HCT116 (cell line): ENCODE measurements at regions not wholly inside any gene's neighbourhood (a gene's known extent, or its start where the extent isn't known, plus 50 kb on each side); places are given as distances from the start of the nearest gene placed in this dataset.

Experiments
- ATAC-seq: fragments of 200-7000 bp; cut with Tn5 transposase; 2 replicates; pipeline ENCODE4 v1.9.1; 2020; ENCODE audit warnings: mild to moderate bottlenecking, moderate library complexity
- BruUV-seq: library from RNA; stranded (reverse); fragments of 400-500 nt; replicated peaks from 2 replicates; lab custom pipeline; 2021; lab: Mats Ljungman, UMichigan
- CTCF ChIA-PET: fragments of 300-600 bp; sonication (Branson Sonifier 250); formaldehyde crosslinking; loops from one replicate; lab custom pipeline; 2021; ENCODE audit warnings: antibody characterized with exemption; lab: Charles Lee
- POLR2A ChIA-PET: fragments of 300-600, 350-600 bp; sonication (Branson Sonifier 250); formaldehyde crosslinking; loops from one replicate; lab custom pipeline; 2021; ENCODE audit warnings: antibody characterized with exemption; lab: Charles Lee
- RAD21 ChIA-PET, 2 experiments: fragments of 300-600 bp; sonication (Branson Sonifier 250); formaldehyde crosslinking; loops; one replicate each; lab custom pipeline; 2023; ENCODE audit warnings: low total read pairs in 2 of 2; ENCODE audit not compliant: uncharacterized antibody in 2 of 2, unreplicated experiment in 2 of 2, low non-redundant PET in 1 of 2; lab: Charles Lee
- DNase-seq: peaks from one replicate; pipeline ENCODE4 v3.0.0-alpha.2; 2010; ENCODE audit warnings: low read depth, low spot score
- H2AFZ ChIP-seq: fragments of 200-600 bp; shearing (Covaris generic), sonication (generic); 2 replicates; pipeline ENCODE4 v1.6.1; 2017; ENCODE audit warnings: low read depth, mixed run types, mixed read lengths, antibody characterized with exemption, low read length; ENCODE audit not compliant: poor library complexity, severe bottlenecking
- H3K27ac ChIP-seq: 2 replicates; pipeline ENCODE4 v1.5.1; 2012; ENCODE audit warnings: low read depth, low read length
- H3K27me3 ChIP-seq: fragments of 200-600 bp; sonication (generic); 2 replicates; pipeline ENCODE4 v1.6.1; 2016; ENCODE audit warnings: mixed run types, low read length, mixed read lengths; ENCODE audit not compliant: insufficient read depth
- H3K36me3 ChIP-seq, 2 experiments: fragments of 200-500 bp in 1 of 2; fragments of 200-600 bp in 1 of 2; sonication (Bioruptor generic) in 1 of 2; sonication (generic) in 1 of 2; 2 replicates each; pipeline versions ENCODE4 v1.5.1 to v1.6.1; 2014 to 2016; ENCODE audit warnings: low read length in 2 of 2, inconsistent platforms in 1 of 2, mixed read lengths in 1 of 2, mixed run types in 1 of 2; ENCODE audit not compliant: insufficient read depth in 2 of 2, control insufficient read depth in 1 of 2
- H3K4me1 ChIP-seq, 2 experiments: fragments of 200-600 bp in 1 of 2; sonication (generic) in 1 of 2; 2 replicates each; pipeline versions ENCODE4 v1.5.1 to v1.6.1; 2012 to 2017; ENCODE audit warnings: low read length in 2 of 2, inconsistent platforms in 1 of 2, mild to moderate bottlenecking in 1 of 2, mixed read lengths in 1 of 2, mixed run types in 1 of 2, moderate library complexity in 1 of 2; ENCODE audit not compliant: insufficient read depth in 2 of 2, control insufficient read depth in 1 of 2
- H3K4me2 ChIP-seq: fragments of 200-600 bp; sonication (generic); 2 replicates; pipeline ENCODE4 v1.6.1; 2017; ENCODE audit warnings: mixed run types, low read length, mixed read lengths
- H3K4me3 ChIP-seq, 2 experiments: fragments of 200-600 bp in 1 of 2; sonication (generic) in 1 of 2; replicated peaks in 1 of 2; 2 replicates each; pipeline ENCODE4 v1.5.1; 2011 to 2016; ENCODE audit warnings: low read length in 2 of 2, control low read depth in 1 of 2, low read depth in 1 of 2, mild to moderate bottlenecking in 1 of 2, mixed read lengths in 1 of 2, mixed run types in 1 of 2
- H3K79me2 ChIP-seq: fragments of 200-600 bp; sonication (generic); 2 replicates; pipeline ENCODE4 v1.6.1; 2017; ENCODE audit warnings: mild to moderate bottlenecking, mixed run types, low read length, moderate library complexity, mixed read lengths; ENCODE audit not compliant: insufficient read depth
- H3K9ac ChIP-seq: fragments of 200-600 bp; sonication (generic); 2 replicates; pipeline ENCODE4 v1.6.1; 2016; ENCODE audit warnings: low read length, mixed read lengths
- H3K9me2 ChIP-seq: fragments of 200-600 bp; sonication (generic), shearing (Covaris generic); 2 replicates; pipeline ENCODE4 v1.6.1; 2017; ENCODE audit warnings: mixed run types, mild to moderate bottlenecking, moderate library complexity; ENCODE audit not compliant: insufficient read depth
- H3K9me3 ChIP-seq, 2 experiments: fragments of 200-500 bp in 1 of 2; fragments of 200-600 bp in 1 of 2; sonication (Bioruptor generic) in 1 of 2; sonication (generic) in 1 of 2; 2 replicates each; pipeline ENCODE4 v1.6.1; 2014 to 2017; ENCODE audit warnings: low read length in 2 of 2, mixed read lengths in 2 of 2, inconsistent platforms in 1 of 2, low read depth in 1 of 2, mild to moderate bottlenecking in 1 of 2, mixed run types in 1 of 2, moderate library complexity in 1 of 2; ENCODE audit not compliant: control insufficient read depth in 1 of 2, insufficient read depth in 1 of 2
- H4K20me1 ChIP-seq: fragments of 200-600 bp; sonication (generic), shearing (Covaris generic); 2 replicates; pipeline ENCODE4 v1.6.1; 2017; ENCODE audit warnings: mixed run types, mild to moderate bottlenecking, moderate library complexity; ENCODE audit not compliant: insufficient read depth
- EZH2 ChIP-seq: fragments of 200-600 bp; sonication (generic); IDR thresholded peaks from 2 replicates; pipeline ENCODE4 v1.6.1; 2017; ENCODE audit warnings: antibody characterized with exemption, mixed run types
- EZH2phosphoT487 ChIP-seq: fragments of 200-600 bp; IDR thresholded peaks from 2 replicates; pipeline ENCODE4 v1.6.1; 2018; ENCODE audit warnings: antibody characterized with exemption, borderline replicate concordance
- FOSL1 ChIP-seq: IDR thresholded peaks from 2 replicates; pipeline ENCODE4 v1.6.1; 2012; ENCODE audit warnings: low read depth
- POLR2AphosphoS5 ChIP-seq: IDR thresholded peaks from 2 replicates; pipeline ENCODE4 v1.6.1; 2011; ENCODE audit warnings: mild to moderate bottlenecking, low read depth, low read length, moderate library complexity
- TCF7L2 ChIP-seq: IDR thresholded peaks from 2 replicates; pipeline ENCODE4 v1.7.0; 2011; ENCODE audit warnings: borderline replicate concordance, inconsistent platforms; ENCODE audit not compliant: insufficient read depth, insufficient read length; ENCODE audit errors: extremely low read depth
- YY1 ChIP-seq: IDR thresholded peaks from 2 replicates; pipeline ENCODE4 v1.6.1; 2011; ENCODE audit warnings: low read length, low read depth, moderate library complexity, mild to moderate bottlenecking; ENCODE audit not compliant: insufficient replicate concordance; ENCODE audit errors: extremely low read depth
- ZNF274 ChIP-seq: fragments of 200-500 bp; sonication (Bioruptor generic); IDR thresholded peaks from 2 replicates; pipeline ENCODE4 v1.6.1; 2014; ENCODE audit warnings: mild to moderate bottlenecking, low read depth, low read length, inconsistent platforms
- intact Hi-C: fragments of 100-400 bp; cut with micrococcal nuclease; formaldehyde crosslinking; loops from 2 replicates; pipeline ENCODE4 v1.10.0; 2022
- TF ChIP-seq, protein P1 (sequence below), 3 experiments: fragments of 200-600 bp in 1 of 3; sonication (generic) in 1 of 3; IDR thresholded peaks in 2 of 3; conservative IDR thresholded peaks in 1 of 3; 2 replicates each; pipeline ENCODE4 v1.5.1; 2012 to 2017; ENCODE audit warnings: low read depth in 2 of 3, low read length in 2 of 3, antibody characterized with exemption in 1 of 3, borderline replicate concordance in 1 of 3, control low read depth in 1 of 3, mild to moderate bottlenecking in 1 of 3, mixed read lengths in 1 of 3, mixed run types in 1 of 3, moderate library complexity in 1 of 3; ENCODE audit not compliant: insufficient read depth in 1 of 3
- TF ChIP-seq, protein P2 (sequence below): IDR thresholded peaks from 2 replicates; pipeline ENCODE4 v1.6.1; 2012

DNA sequence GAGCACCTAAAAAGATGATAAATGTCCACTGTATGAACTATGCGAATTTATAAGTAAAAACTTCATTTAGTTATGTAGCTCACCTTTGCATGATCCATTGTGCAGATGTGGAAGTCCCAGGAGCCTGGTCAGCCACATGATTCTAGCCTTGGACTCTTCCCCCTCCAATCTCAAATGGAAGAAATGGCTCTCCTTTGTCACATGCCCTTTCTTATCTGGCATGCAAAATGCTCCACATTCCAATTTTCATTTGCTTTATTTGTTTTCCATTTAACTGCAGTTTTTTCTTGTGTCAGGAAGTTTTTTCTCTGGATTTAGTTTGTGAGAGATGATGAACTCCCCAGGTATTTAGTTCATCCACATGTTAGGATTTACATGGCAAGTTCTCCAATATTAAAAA is 73.8 kb downstream of the DYRK2 start (continued):
- TF ChIP-seq, protein P1, sequence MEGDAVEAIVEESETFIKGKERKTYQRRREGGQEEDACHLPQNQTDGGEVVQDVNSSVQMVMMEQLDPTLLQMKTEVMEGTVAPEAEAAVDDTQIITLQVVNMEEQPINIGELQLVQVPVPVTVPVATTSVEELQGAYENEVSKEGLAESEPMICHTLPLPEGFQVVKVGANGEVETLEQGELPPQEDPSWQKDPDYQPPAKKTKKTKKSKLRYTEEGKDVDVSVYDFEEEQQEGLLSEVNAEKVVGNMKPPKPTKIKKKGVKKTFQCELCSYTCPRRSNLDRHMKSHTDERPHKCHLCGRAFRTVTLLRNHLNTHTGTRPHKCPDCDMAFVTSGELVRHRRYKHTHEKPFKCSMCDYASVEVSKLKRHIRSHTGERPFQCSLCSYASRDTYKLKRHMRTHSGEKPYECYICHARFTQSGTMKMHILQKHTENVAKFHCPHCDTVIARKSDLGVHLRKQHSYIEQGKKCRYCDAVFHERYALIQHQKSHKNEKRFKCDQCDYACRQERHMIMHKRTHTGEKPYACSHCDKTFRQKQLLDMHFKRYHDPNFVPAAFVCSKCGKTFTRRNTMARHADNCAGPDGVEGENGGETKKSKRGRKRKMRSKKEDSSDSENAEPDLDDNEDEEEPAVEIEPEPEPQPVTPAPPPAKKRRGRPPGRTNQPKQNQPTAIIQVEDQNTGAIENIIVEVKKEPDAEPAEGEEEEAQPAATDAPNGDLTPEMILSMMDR (IDR thresholded peaks at IDR 0.05 in 2 of 3, conservative IDR thresholded peaks at IDR 0.05 in 1 of 3; ENCODE audit: borderline replicate concordance in 1 of 3, insufficient read depth in 1 of 3, low read depth in 2 of 3, low read length in 2 of 3), result no peak
- TF ChIP-seq EZH2 (no peak), YY1 (no peak), TCF7L2 (no peak)
- TF ChIP-seq, protein P2, sequence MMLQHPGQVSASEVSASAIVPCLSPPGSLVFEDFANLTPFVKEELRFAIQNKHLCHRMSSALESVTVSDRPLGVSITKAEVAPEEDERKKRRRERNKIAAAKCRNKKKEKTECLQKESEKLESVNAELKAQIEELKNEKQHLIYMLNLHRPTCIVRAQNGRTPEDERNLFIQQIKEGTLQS, result no peak

DNA sequence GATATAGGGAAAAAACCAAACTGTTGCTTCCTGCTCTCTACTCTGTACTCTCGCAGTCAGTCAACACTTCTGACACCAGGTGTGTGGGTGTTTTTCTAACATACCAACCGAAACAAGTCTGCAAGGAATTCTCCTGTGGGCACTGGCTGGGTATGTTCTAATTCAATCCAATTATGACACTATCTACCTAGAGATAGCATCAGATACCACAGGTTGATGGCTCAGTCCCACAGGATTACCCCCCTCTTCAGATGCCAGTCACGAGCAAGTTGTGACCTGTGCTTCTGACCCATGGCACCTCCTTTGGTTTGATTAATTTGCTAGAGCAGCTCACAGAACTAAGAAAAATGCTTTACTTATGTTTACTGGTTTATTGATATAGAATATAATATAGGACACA is 78.3 kb downstream of the DYRK2 start:
- Histone ChIP-seq H3K4me1 (no peaks in the 10 kb centered on the region), H3K36me3 (no peaks in the 10 kb centered on the region), H4K20me1 (no peaks in the 10 kb centered on the region), H3K9me2 (no peaks in the 10 kb centered on the region), H3K9ac (no peak overlapping the region), H3K4me3 (no peak overlapping the region), H2AFZ (no peak overlapping the region), H3K27me3 (no peaks in the 10 kb centered on the region), H3K27ac (no peak overlapping the region), H3K4me2 (no peak overlapping the region), H3K79me2 (no peaks in the 10 kb centered on the region), H3K9me3 (no peaks in the 10 kb centered on the region)
- no peak for DNase-seq
- no peak for ATAC-seq
- intact Hi-C loops, result no loop called here
- ChIA-PET RAD21 (no interaction called here), POLR2A (no interaction called here), CTCF (no interaction called here)
- TF ChIP-seq EZH2, result no peak
- TF ChIP-seq EZH2phosphoT487, result no peak
- TF ChIP-seq FOSL1, result no peak
- TF ChIP-seq, protein P2, result no peak
- no peak for TF ChIP-seq POLR2AphosphoS5
- no peak for TF ChIP-seq ZNF274
- BruUV-seq, result no TSS peak
